HG02610 (cell line): ENCODE measurements at regions not wholly inside any gene's neighbourhood (a gene's known extent, or its start where the extent isn't known, plus 50 kb on each side); places are given as distances from the start of the nearest gene placed in this dataset.
"Not testable (repeated sequence)": the region's sequence is repeated elsewhere in the genome, so short reads cannot be mapped to it uniquely, and the experiment has no call there.

Experiments used
- ATAC-seq: cut with Tn5 transposase; IDR thresholded peaks from one replicate; pipeline ENCODE4 v1.9.1; 2021; ENCODE audit warnings: mild to moderate bottlenecking, moderate library complexity; ENCODE audit not compliant: unreplicated experiment

- no peak for ATAC-seq
Observed at GRCh38 chr13:31605076-31605860, 134.1 kb upstream of the RXFP2 start.

- ATAC-seq: not testable (repeated sequence)
Observed at GRCh38 chr13:31607531-31607930, 131.8 kb upstream of the RXFP2 start.

GRCh38 chr13:31608780-31609179 lies 130.5 kb upstream of the RXFP2 start:
- ATAC-seq: not testable (repeated sequence)

GRCh38 chr13:31610270-31610998 lies 128.9 kb upstream of the RXFP2 start:
- no peak for ATAC-seq

- ATAC-seq: no peak
Observed at GRCh38 chr13:31611214-31611613, 128.1 kb upstream of the RXFP2 start.

- ATAC-seq: no peak
Observed at GRCh38 chr13:31614073-31614472, 125.3 kb upstream of the RXFP2 start.

- ATAC-seq: no peak
Observed at GRCh38 chr13:31614704-31615103, 124.6 kb upstream of the RXFP2 start.

GRCh38 chr13:31625115-31625514 lies 114.2 kb upstream of the RXFP2 start:
- ATAC-seq: no peak

- ATAC-seq: no peak
Observed at GRCh38 chr13:31627097-31627845, 112.1 kb upstream of the RXFP2 start.

- no peak for ATAC-seq
Observed at GRCh38 chr13:31629085-31629780, 110.1 kb upstream of the RXFP2 start.

GRCh38 chr13:31631071-31631470 lies 108.3 kb upstream of the RXFP2 start:
- ATAC-seq: no peak

GRCh38 chr13:31631746-31632145 lies 107.6 kb upstream of the RXFP2 start:
- no peak for ATAC-seq

GRCh38 chr13:31638577-31638976 lies 100.7 kb upstream of the RXFP2 start:
- no peak for ATAC-seq

- no peak for ATAC-seq
Observed at GRCh38 chr13:31639443-31640163, 99.7 kb upstream of the RXFP2 start.

- no peak for ATAC-seq
Observed at GRCh38 chr13:31649766-31650165, 89.6 kb upstream of the RXFP2 start.

- no peak for ATAC-seq
Observed at GRCh38 chr13:31653730-31654129, 85.6 kb upstream of the RXFP2 start.

GRCh38 chr13:31663880-31664585 lies 75.3 kb upstream of the RXFP2 start:
- no peak for ATAC-seq

- ATAC-seq: no peak
Observed at GRCh38 chr13:31670831-31671617, 68.3 kb upstream of the RXFP2 start.

- ATAC-seq: no peak
Observed at GRCh38 chr13:31674051-31674450, 65.3 kb upstream of the RXFP2 start.
